NCI-H774 (cell line): ENCODE measurements at regions not wholly inside any gene's neighbourhood (a gene's known extent, or its start where the extent isn't known, plus 50 kb on each side); places are given as distances from the start of the nearest gene placed in this dataset.
"Not testable (repeated sequence)": the region's sequence is repeated elsewhere in the genome, so short reads cannot be mapped to it uniquely, and the experiment has no call there.

Experiments
- DNase-seq: peaks from one replicate; lab custom pipeline; 2025; lab: John Stamatoyannopoulos, UW

DNA sequence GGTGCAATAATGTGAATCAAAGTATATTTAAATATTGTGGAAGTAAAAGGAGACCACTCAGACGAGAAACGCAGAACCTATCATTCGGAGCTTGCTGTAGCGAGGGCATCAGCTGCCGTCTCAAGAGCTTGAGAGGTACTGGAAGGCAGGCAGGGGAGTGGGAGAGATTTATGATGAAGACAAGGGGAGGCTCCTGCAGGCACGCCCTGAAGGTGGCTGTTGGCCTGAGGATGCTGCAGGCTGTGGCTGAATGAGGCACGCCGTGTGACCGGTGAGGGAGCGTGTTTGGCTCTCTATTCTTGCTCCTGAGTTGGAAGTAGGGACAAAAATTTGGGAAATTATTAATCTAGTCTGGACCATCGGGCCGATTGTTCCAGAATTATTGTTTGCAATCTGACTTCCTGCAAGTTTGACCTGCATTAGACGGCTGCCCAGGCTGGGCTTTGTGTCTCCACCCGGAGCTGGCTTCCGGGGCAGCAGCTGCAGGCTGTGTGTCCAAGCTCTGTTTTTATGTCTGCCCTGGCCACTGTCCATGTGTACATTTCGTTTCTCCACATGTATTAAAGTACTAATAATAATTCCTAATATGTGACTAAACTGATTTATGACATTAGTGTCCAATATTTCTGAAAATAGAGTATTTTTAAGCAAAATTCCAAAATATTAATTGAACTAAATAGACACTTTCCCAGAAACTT lies 91.1 kb upstream of the ANKRD10 start:
- DNase-seq = peak; percentile 70

GRCh38 chr13:111005364-111005763 lies 90.5 kb upstream of the ANKRD10 start:
- DNase-seq = no peak

DNA sequence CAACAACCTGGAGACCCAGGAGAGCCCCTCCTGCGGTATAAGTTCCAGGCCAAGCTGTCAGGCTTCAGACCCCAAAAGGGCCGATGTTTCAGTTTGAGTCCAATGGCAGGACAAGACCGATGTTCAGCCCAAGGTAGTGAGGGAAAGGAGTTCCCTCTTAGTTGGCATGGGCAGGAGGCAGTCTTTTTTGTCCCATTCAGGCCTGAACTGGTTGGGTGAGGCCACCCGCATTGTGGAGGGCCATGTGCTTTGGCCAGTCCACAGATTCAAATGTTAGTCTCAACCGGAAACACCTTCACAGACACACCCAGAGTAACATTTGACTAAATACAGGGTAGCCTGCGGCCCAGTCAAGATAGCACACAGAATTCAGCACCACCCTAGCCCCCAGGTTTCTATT lies 89.6 kb upstream of the ANKRD10 start:
- no peak for DNase-seq

- DNase-seq = no peak
These were observed 86.8 kb upstream of the ANKRD10 start for GRCh38 chr13:111001636-111002035.

- DNase-seq = no peak
These were observed 78.9 kb upstream of the ANKRD10 start for GRCh38 chr13:110993788-110994187.

GRCh38 chr13:110991991-110992508 lies 77.2 kb upstream of the ANKRD10 start:
- no peak for DNase-seq

GRCh38 chr13:110989331-110989730 lies 74.5 kb upstream of the ANKRD10 start:
- DNase-seq = no peak

GRCh38 chr13:110985541-110985940 lies 70.7 kb upstream of the ANKRD10 start:
- no peak for DNase-seq

DNA sequence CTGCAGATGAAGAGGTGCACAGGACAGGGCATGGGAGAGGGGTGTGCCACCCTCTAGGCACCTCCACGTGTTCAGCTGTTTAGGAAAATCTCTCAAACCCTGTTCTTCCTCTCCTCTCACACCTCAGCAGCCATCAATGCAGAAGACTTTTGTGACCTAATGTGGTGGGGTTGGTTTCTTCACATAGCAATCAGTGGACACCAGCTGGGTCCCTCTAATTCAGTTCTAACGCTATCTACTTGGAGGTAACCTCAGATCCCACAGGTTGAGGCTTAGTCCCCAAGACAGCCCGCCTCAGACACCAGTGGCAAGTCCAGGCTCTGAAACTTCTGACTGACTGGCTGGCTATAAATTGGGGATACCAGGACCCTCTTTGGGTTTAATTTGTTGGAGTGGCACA lies 69.9 kb upstream of the ANKRD10 start:
- no peak for DNase-seq

GRCh38 chr13:110984381-110984780 lies 69.5 kb upstream of the ANKRD10 start:
- DNase-seq = no peak

DNA sequence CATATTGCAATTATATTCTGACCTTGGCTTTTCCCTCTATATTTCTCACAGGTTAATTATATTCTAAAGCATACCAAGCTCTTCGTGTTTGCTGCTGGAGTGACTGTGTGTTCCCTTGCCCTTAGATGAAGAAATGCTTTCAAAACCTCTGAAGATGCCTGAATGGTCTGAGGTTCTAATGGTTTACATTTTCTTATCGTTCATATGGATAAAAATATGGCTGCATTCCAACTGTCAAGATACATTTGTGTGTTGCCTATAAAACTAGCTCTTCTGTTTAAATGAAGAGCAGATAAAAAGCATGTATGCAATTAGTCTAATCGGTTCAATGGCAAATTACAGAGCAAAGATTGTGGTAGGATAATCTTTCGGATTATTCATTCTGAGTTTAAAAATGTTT lies 68.4 kb upstream of the ANKRD10 start:
- DNase-seq = no peak

DNA sequence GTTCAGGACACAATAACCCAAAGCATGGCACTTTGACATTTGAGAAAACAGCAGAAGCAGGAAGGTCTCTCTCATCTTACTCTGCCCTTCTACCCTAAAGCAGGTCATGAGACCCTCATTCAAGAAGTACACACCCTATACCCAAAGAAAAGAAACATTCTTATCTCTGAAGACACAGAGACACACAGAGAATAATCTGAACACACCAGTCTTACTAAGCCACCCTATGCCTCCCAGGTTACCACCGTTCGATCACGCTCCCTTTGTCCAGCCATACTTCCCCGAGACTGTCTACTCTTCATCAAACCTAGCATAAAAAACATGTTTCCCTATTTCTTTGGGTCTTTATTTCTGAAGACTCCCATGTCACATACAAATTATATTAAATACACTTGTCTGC lies 66.5 kb upstream of the ANKRD10 start:
- DNase-seq = no peak

DNA sequence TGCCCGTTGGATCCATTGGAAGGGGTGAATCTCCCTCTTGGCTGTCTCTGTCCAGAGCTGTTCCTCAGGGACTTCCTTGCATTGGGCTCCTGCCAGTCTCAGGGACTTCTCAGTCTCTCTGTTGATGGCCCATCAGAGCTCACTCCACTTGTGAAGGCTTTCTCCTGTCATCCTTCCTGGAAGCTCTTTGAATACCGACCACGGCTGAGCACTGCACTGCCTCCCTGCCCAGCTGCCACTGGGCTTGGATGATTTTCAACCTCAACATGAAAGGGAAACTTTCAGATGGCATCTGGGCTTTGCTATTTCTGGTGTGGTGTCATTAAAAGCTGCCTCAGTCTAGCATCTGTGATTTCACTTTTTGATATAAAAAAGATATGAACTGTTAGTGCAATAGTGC lies 66.1 kb upstream of the ANKRD10 start:
- DNase-seq = no peak

GRCh38 chr13:110979149-110979548 lies 64.3 kb upstream of the ANKRD10 start:
- DNase-seq = not testable (repeated sequence)

DNA sequence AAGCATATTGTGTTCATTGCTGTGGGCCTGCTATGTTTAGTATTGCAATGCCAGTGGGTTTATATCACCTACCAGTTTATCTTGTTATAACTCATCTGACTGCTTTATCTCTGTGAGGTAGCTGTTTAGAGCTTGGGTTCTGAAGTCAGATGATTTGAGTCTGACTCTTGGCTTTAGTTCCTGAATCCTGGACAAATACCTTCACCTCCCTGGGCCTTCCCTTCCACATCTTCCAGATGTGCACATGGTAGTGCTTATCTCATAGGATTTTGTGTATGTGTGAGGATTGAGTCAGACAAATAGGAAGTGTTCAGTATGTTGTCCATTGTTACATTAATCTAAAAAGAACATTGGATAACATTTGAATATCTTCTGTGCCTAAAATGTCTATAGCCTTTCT lies 63.5 kb upstream of the ANKRD10 start:
- DNase-seq = no peak

GRCh38 chr13:110976785-110977184 lies 61.9 kb upstream of the ANKRD10 start:
- no peak for DNase-seq

- DNase-seq = no peak
These were observed 58.3 kb upstream of the ANKRD10 start for GRCh38 chr13:110973007-110973700.

- no peak for DNase-seq
These were observed 56.6 kb upstream of the ANKRD10 start for GRCh38 chr13:110971486-110971885.

- DNase-seq = not testable (repeated sequence)
These were observed 52.4 kb upstream of the ANKRD10 start for GRCh38 chr13:110967156-110967855.

GRCh38 chr13:110965755-110966134 lies 50.9 kb upstream of the ANKRD10 start:
- DNase-seq = no peak

DNA sequence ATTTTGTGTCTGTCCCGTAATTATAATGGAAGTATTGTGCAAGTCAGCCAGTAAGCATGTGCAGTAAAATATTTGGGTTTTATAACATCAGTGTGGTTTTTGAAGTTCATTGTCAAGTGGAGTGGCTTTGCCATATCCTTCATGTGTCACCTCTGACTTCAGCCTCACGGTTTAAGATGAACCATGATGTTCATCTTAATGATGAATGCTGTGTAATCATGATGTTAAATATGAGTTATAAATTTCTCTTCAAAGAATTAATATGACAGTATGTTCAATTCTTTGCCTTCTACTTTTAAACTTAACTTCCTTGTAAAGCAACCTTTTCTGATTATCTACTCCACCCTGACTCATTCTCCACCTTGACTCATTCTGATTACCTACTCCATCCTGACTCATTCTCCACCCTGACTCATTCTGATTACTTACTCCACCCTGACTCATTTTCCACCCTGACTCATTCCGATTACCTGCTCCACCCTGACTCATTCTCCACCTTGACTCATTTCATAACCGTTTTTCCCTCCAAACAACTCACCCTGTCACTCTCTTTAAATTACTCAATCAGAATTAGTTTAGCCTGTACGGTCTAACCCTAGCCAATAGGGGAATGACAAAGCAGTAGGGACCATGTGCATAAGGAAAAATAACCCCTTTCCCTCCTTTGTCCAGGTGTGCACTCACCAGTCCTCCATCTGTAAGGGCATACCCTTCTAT lies 50.3 kb upstream of the ANKRD10 start:
- DNase-seq = no peak
